AG09309 (cell line): ENCODE measurements at regions not wholly inside any gene's neighbourhood (a gene's known extent, or its start where the extent isn't known, plus 50 kb on each side); places are given as distances from the start of the nearest gene placed in this dataset.

ENCODE experiments used
- DNase-seq: peaks from one replicate; pipeline ENCODE4 v3.0.0-alpha.2; 2010; ENCODE audit warnings: low read depth
- H3K4me3 ChIP-seq: 2 replicates; pipeline ENCODE4 v1.5.1; 2011; ENCODE audit warnings: mild to moderate bottlenecking, low read depth, low read length, moderate library complexity; ENCODE audit not compliant: control insufficient read depth
- CTCF ChIP-seq: IDR thresholded peaks from 2 replicates; pipeline ENCODE4 v1.5.1; 2011; ENCODE audit warnings: mild to moderate bottlenecking, low read depth, low read length, inconsistent platforms; ENCODE audit not compliant: insufficient read depth, control insufficient read depth; ENCODE audit errors: missing control alignments

DNA sequence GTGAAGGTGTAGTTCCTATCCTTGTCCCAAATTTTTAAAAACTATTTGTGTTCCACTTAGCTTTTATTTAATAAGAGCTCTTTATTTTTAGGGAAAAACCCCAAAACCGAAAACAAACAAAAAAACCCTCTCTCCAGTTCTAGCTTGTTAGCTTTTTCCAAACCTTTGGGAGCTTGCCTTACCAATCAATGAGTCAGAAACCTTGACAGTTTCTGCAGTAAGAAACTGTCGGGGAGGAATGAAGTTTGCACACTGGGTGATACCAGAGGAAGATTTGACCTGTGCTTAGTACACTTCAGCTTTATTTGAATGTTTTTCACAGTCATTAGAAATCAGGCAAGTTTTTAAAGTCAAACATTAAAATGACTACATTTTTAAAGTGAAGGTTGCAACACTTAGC, 105.0 kb downstream of the FAT3 start:
- no peak overlapping the region for H3K4me3 ChIP-seq
- peak; percentile 43 for DNase-seq
- no peak for TF ChIP-seq CTCF

DNA sequence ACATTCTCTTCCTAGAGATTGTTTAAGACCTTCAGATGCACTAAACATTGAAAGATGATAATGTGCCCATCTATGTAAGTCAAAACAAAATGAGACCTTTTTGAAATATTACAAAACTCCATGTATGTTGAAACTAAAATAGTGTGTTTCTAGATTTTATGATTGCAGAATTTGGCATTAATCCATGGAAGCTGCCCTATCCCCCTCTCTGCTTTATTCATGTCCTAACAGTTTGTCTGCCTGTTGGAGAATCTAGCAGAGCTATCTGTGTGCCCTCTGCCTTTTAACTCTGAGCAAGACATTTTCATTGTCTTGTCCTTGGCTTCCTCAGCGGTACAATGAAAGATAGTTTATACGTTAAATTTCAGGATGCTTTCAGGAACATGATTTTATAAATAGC, 105.5 kb downstream of the FAT3 start:
- DNase-seq, result no peak
- TF ChIP-seq CTCF, result no peak

GRCh38 chr11:92332986-92333385, 108.4 kb downstream of the FAT3 start:
- DNase-seq, result no peak
- TF ChIP-seq CTCF, result no peak
- H3K4me3 ChIP-seq, result no peak overlapping the region

More for the DNA sequence above, 105.5 kb downstream of the FAT3 start:
- H3K4me3 ChIP-seq, result no peak overlapping the region

- no peak for DNase-seq
- no peak overlapping the region for H3K4me3 ChIP-seq
- peak; percentile 59 for TF ChIP-seq CTCF
Observed at GRCh38 chr11:92340839-92341238, 116.2 kb downstream of the FAT3 start.

GRCh38 chr11:92342034-92342720, 117.6 kb downstream of the FAT3 start:
- no peak overlapping the region for H3K4me3 ChIP-seq
- no peak for TF ChIP-seq CTCF
- no peak for DNase-seq

- no peak for DNase-seq
- no peak for TF ChIP-seq CTCF
- H3K4me3 ChIP-seq, result no peak overlapping the region
Observed at GRCh38 chr11:92342886-92343285, 118.3 kb downstream of the FAT3 start.
